HG03025 (cell line): ENCODE measurements at regions not wholly inside any gene's neighbourhood (a gene's known extent, or its start where the extent isn't known, plus 50 kb on each side); places are given as distances from the start of the nearest gene placed in this dataset.

Experiments used
- ATAC-seq: cut with Tn5 transposase; IDR thresholded peaks from one replicate; pipeline ENCODE4 v1.9.1; 2021; ENCODE audit warnings: mild to moderate bottlenecking, moderate library complexity; ENCODE audit not compliant: unreplicated experiment, low FRiP score

- ATAC-seq = no peak
These were observed 149.2 kb upstream of the GYPC start for GRCh38 chr2:126506786-126507185.

DNA sequence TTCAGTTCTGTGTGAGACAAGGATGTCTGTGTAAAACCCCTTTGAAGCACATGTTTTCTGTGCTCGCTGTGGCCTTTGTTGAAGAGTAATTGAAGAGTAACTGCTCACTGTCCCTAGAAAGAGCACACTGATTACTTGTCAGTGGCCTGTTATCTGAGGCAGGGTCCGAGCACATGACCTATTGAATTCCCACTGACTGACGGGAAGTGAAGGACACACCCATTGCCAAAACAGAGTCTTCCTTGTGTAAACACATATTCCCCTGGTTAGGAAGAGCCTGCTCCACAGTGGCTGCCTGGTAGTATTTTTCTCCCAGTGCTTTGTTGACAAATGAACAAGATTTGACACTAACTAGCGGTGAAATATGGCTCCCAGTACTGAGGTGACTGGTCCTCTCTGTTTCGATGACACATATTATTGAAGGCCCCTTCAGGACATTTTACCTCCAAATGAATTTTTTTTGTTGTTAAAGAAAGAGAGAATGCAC is 148.5 kb upstream of the GYPC start:
- ATAC-seq = no peak

GRCh38 chr2:126510356-126510755 is 145.6 kb upstream of the GYPC start:
- no peak for ATAC-seq

DNA sequence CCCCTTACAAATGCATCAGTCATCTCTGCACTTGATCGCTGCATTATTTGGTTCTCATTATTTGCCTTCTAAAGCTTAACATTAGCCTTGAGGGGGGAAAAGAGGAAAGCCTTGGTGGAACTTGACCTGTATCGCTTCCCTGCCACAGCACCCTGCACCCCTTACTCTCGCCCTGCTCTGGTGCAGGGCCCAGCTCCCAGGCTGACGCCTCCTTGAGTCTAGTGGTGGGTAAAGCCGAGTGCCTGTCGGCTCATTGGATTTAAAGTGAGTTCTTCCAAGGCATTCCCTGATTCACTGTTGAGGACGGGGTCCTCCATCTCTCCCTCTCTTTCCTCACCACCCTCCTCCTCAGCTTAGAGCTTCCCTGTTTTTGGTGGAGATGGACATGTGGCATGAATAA is 145.0 kb upstream of the GYPC start:
- no peak for ATAC-seq

DNA sequence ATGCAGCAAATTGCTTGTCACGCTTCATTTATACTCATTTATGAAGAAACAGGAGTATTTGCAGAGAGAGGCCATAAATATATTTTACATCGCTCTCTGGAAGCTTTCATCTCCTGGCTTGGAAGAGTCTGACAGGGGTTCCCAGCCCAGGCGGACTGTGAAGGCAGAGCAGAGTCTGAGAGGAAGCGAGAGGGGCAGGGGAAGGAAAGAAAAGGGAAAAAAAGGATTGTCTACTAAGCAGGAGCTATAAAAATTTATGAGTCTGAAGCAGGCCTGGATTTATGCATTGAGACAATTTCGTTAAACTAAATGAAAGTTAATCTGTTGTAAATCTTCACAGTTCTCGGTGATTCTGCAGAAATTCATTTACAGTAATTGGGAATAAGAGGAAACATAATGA is 143.9 kb upstream of the GYPC start:
- ATAC-seq = no peak

- ATAC-seq = no peak
These were observed 142.9 kb upstream of the GYPC start for GRCh38 chr2:126513033-126513432.

- no peak for ATAC-seq
These were observed 140.5 kb upstream of the GYPC start for GRCh38 chr2:126515471-126515870.

- no peak for ATAC-seq
These were observed 137.8 kb upstream of the GYPC start for GRCh38 chr2:126518196-126518595.

- ATAC-seq = peak; percentile 86
These were observed 128.0 kb upstream of the GYPC start for GRCh38 chr2:126527836-126528490.

DNA sequence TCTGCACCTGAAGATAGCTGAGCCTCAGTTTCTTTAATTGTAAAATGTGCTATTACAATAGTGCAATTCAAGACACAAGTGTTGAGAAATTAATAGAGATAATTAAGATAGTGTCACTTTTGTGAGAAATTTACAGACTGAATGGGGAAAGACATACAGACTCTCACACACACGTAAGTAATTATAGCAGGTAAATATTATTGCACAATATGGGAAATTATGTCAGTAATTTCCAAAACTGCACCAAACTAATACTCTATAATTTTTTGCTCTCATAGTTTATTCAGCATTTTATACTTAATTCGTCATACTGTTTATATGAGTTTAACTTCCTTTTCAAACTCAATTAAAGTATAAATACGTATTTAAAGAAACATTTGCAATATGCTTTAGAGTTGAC is 124.9 kb upstream of the GYPC start:
- no peak for ATAC-seq

DNA sequence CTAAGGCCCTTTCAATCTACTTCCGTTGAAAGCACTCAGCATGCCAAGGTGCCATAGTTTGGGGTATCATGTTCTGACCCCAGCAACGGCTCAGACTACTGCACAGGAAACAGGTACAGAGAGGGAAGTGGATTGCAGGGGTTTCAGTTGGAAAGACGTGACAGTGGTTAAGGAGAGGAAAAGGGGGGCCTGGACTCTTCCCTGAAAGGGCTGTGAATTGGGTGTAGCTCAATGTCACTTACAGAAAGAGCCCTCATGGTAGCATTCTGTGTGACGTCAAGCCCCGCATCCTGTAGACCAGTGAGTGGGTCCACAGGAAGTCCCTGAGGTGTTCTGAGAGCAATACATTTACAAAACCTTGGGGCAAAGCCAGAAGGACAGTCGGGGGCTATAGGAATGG is 121.5 kb upstream of the GYPC start:
- no peak for ATAC-seq

DNA sequence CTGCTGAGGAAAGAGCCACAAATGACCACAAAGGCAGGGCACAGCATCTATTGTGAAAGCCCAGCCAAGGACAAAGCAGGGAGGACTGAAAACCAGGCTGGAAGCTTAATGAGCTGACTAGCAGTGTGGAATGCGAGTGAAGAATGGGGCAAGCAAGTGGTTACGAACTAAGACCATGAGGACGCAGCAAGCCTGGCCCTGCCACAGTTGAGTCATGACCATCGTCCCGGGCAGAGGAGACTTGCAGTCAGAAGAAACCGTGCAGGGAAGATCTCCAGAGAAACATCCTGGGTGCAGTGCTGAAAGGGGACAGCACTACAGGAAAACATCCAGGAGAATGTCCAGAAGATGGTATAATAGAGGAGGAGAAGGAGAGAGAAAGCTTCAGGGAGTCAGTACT is 120.5 kb upstream of the GYPC start:
- ATAC-seq = no peak

GRCh38 chr2:126536605-126537200 is 119.3 kb upstream of the GYPC start:
- no peak for ATAC-seq

- no peak for ATAC-seq
These were observed 116.9 kb upstream of the GYPC start for GRCh38 chr2:126539101-126539500.

DNA sequence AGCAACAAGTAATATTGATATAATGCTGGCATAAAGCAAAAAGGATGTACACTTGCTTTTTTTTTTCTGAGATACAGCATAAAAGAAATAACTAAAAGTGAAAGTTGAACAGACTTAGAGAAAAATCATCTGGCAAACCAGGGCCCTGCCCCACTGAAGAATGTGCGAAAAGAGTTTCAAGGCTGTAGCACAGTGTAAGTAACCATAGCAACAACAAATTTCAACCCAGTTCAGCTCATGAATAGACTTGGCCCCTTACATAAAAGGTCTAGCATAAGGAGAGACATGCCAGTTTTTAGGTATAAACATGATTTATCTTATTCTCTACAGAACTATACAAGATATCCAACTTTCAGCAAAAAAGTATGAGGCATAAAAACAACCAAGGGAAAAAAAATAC is 113.7 kb upstream of the GYPC start:
- ATAC-seq = no peak

- no peak for ATAC-seq
These were observed 112.9 kb upstream of the GYPC start for GRCh38 chr2:126543081-126543480.

GRCh38 chr2:126558029-126558428 is 97.9 kb upstream of the GYPC start:
- no peak for ATAC-seq

GRCh38 chr2:126568734-126569133 is 87.2 kb upstream of the GYPC start:
- no peak for ATAC-seq

DNA sequence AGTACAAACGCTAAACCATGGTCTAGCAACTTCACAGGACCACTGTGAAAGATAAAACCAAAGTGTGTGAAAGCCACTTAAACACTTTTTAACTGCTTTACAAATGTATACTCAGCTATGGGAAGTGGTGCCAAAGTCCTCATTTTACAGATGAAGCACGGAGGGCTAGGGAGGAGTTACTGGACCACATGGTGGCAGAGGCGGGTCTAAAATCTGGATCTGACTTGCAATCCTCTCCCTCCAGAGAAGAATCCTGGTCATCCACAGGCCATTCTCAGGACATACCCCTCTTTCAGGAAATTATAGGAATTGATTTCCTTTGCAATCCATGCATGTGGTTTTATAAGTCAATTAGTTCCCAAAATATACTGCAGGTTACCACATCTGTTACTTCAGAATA is 84.6 kb upstream of the GYPC start:
- no peak for ATAC-seq

DNA sequence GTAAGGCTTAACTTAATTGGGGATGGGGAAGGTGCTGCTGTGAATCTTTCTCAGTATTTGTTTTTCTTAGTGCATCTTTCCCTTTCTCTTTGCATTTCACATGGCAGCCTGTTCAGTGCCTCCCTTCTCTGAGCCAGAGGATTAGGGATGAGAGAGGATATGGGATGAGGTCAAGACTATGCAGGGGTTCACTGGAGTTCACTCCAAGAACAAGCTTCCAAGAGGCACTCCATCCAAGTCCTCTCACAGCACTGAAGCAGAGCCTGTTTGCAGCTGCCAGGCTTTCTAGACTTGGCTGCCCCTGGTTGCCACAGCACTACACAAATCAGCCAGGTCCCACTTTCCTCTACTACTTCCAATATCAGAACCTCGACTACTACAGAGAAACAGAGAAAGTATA is 80.3 kb upstream of the GYPC start:
- ATAC-seq = no peak

DNA sequence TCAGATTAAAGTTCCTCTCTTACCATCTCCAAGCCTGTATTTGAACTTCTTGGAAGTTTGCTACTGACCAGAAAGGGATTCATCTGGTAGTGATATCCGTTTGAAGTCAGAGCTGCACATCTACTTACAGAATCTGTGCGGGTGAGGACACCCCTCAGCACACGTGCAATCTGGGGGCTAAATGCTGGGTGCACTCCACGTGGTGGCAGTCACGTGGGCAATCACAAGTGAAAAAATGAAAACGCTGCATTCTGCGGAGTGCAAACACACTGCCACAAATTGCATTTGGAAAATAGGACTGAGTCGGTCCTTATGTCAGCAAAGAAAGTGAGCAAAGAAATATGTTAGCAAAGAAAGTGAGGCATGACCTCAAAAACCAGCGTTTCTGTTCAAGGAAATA is 76.1 kb upstream of the GYPC start:
- no peak for ATAC-seq

DNA sequence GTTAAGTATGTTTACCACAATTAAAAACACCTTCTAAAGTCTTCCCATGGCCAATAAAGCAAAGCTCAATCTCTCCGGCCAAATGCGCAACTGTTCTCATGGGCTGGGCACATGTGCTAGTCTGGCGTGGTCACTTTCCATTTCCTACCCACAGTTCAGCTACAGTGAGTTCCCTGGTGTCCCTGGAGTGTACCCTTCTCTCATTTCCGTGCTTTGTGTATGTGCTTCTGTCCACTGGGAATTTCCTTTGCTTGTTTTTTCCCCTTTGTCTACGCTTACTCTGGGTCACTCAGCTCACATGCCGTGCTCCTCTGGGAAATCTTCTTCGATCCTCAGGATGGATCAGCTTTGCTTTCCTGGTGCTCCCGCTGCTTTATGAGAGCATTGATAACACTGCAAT is 69.6 kb upstream of the GYPC start:
- no peak for ATAC-seq

DNA sequence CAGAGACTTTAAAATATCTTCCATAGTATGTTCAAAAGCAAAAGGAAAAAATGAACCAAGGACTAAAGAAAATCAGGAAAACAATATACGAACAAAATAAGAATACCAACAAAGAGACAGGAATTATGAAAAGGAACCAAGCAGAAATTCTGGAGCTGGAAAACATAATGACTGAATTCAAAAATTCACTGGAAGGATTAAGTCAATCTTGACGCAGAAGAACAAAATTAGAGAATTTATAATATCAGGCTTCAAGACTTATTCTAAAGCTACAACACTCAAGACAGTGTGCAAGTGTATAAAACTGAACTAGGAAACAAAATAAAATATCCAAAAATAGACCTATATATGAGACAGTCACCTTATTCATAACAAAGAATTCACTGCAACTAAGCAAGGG is 56.9 kb upstream of the GYPC start:
- no peak for ATAC-seq
